ENCODE measurements at regions not wholly inside any gene's neighbourhood (a gene's known extent, or its start where the extent isn't known, plus 50 kb on each side); places are given as distances from the start of the nearest gene placed in this dataset.

DNA sequence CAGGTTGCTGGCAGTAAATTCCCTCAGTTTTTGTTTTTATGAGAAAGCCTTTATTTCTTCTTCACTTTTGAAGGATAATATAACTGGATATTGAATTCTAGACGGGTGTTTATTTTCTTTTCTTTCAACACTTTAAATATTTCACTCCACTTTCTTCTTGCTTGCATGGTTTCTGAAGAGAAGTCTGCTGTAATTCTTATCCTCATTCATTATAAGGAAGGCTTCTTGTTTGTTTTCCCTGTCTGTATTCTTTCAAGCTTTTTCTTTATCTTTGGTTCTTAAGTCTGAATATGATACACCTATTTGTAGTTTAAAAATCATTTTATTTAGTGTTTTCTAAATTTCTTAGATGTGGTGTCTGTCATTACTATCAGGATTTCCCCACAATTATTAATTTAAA lies 1054.3 kb downstream of the TLE1 start:
- no peak for DNase-seq (ENCODE audit: low read depth)

DNA sequence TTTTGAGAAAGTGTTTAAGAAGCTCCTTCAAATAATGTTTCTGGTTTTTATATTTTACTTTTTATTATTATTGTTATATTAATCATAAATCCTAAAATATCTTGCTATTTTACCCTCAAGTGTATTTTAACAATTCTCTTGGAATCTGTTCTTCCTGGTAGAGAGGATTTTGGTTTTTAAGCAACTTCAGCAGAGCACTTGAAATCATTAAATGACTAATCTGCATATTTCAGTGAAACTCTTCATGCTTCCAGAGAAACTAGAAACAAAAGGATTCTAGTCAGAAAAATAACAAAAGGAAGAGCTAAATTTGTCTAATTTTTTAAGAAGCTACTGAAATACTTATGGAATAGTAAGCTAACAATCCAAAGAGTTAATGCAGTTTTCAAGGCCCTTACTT lies 1057.3 kb downstream of the TLE1 start:
- no peak for DNase-seq (ENCODE audit: low read depth)

DNA sequence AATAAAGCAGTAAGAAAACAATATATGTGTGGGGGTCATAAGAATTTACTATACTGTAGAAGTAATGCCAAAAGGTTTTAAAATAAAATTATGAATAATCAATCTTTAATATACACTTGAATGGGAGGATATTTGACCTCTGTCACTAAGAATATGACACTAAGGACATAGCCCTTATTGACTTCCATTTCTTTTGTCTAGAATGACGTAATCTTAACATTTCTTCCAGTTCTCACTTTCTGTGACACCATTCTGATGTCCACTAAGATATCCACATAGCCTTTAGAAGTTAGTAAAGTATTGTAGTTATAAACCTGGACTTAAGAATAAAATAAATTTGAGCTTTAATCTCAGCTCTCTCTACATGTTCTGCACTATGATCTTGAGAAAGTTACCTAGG lies 1050.7 kb downstream of the TLE4 start:
- DNase-seq (ENCODE audit: low read depth): no peak

DNA sequence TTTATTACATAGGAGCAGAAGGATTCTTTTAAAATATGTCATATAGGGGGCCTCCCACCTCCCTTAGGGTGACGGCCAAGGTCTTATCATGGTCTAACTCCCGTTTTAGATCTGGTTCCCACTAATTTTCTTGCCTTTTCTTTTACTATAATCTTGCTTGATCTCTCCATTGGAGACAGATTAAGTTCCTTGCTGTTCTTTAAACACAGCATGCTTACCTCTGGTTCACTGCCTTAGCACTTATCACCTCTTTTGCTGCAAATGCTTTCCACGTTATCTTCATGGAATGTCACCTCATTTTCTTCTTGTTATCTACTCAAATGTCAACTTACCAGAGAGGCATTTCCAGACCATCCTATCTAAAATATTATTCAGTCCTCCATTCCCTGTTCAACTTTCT lies 1047.6 kb downstream of the TLE4 start:
- DNase-seq (ENCODE audit: low read depth): no peak

DNA sequence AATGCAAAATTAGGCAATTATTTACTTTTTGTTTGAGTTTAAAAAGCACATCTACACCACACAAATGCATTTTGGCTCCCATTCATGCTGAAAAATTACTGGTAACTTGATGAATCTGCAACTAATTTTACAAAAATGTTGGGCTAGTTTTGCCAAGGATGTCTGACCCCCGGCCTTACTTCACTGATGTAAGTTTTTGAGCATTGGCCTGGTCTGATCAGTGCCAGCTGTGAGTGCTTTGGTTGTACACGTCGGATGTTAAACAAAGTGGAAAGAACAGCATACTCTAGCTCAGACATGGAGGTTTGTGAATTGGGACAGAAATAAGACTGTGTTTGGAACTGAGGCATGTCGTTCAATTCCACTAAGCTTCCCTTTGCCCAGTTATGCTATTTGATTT lies 1044.2 kb downstream of the TLE4 start:
- no peak for DNase-seq (ENCODE audit: low read depth)

DNA sequence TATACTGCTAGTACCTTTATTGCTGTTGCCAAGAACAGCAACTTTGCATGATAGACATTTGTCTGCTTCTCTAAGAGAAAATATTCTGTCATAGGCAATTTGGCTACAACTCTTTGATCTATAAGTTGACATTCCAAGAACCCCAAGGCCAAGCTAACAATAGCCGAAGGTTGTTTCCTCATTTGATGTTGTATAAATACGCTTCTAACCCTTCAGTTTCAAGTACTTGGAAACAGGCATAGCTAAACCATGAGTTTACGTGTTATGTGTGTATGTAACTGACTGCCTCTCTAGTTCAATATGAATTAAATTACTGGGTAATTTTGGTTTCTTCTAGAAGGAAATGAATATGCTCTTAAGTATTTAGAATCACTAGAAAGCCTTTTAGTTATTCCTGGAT lies 1034.0 kb downstream of the TLE4 start:
- no peak for DNase-seq (ENCODE audit: low read depth)

DNA sequence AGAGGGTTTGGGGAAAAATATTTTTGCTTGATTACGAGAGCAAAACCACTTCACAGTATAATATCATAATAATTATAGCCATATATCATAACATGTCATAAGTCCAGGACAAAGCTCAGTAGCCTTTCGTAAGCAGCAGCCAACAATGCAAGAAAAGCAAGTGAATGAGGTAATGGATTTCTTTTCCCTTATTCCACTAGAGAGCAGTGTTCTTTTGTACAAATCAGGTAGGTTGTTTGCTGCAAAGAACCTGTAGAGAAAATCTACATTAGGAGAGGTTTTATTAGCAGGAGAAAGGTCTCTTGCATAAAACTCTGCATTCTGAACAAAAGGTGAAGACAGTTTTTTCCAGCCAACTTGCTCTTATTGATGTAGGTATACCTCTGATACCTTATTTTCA lies 1033.4 kb downstream of the TLE4 start:
- DNase-seq (ENCODE audit: low read depth): no peak

DNA sequence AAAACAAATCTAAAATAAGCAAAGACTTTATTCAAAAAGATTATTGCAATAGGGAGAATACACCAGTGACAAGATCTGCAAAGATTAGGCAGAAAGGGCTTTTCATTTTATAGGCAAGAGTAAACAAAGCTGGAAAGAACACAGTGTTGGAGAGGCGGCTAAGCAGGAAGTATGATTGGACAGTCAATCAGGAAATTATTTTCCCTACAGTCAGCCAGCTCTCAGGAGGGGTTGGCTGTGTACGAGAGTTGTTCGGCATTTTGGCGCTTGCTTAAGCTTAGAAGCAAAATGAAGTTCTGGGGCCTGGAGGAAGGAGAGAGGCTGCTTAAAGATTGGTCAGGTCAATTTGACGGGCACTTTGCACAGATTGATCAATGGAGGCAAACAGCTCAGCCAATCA lies 1030.5 kb downstream of the TLE4 start:
- no peak for DNase-seq (ENCODE audit: low read depth)

DNA sequence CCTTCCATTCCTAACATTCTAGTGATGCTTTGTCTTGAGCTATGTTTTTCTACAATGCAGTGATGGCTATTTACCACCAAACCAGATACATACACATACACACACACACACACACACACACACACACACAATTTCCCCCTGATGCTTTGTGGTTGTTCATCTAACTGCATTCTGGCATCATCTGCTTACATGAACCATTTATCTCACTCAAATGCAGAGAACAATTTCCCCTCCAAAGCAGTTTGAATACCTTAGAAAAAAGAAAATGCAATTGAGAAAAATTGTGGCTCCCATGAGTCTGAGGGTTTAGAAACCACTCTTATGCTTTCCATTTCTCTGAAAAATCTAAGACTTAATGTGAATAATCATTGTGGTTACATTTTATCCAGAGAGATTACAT lies 1024.8 kb downstream of the TLE4 start:
- DNase-seq (ENCODE audit: low read depth): no peak

DNA sequence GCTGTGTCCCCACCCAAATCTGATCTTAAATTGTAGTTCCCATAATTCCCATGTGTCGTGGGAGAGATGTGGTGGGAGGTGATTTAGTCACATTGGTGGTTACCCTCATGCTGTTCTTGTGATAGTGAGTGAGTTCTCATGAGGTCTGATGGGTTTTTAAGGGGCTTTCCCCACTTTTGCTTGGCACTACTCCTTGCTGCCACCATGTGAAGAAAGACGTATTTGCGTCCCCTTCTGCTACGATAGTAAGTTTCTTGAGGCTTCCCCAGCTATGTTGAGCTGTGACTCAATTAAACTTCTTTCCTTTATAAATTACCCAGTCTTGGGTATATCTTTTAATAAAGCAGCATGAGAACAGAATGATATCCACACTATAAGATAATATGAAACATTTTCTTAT lies 1023.4 kb downstream of the TLE4 start:
- no peak for DNase-seq (ENCODE audit: low read depth)

DNA sequence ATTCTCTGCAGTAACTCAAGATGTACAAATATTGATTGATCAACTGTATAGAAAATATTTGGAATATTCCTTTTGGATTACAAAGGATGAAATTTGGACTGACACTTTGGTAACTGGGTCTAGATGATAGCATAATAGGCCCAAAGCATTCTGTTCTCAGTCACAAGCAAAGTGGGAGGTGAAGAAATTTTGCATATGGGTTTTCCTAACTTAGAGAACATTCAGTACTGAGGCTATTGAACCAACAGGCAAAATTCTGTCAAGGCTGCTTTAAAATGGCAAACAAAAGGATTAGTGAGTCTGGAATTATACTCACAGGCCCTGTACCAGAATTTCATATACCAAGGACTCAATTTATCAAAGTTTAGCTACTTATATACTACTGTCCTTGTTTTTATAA lies 1020.6 kb downstream of the TLE4 start:
- DNase-seq (ENCODE audit: low read depth): no peak

DNA sequence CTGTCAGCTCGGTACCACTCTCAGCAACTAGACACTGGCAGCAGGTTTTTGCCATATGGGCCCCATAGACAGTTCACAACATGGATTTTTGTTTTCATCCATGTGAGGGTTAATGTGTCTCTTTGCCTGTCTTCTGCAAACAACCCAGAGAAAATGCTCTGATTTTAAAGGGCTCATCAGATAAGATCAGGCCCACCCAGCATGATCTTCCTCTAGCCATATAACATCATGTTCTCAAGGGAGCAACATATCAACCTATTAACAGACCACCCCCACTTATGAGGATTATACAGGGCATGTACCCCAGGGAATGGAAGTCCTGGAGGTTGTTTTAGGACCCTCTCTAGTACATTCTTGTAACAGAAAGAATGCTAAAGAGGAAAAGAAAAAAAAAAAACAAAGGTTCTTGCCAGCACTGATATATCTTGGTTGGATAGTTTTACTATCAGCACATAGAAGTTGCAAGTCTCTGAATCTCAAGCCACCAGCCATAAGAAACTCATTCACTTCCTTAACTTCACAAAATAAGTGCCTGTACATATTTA lies 1015.1 kb downstream of the TLE4 start:
- no peak for DNase-seq (ENCODE audit: low read depth)

DNA sequence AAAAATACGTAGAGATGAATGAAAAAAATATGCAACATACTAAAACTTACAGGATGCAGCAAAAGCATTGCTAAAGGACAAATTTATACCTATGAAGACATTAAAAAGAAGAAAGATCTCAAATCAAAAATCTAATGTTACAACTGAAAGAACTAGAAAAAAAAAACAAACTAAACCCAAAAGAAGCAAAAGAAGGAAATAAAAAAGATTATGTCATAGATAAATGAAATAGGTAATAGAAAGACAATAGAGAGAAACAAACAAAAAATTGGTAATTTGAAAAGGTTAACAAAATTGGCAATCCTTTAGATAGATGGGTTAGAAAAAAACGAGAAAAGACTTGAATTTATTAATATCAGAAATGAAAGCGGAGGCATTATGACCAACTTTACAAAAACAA lies 1000.2 kb downstream of the TLE4 start:
- no peak for DNase-seq (ENCODE audit: low read depth)

DNA sequence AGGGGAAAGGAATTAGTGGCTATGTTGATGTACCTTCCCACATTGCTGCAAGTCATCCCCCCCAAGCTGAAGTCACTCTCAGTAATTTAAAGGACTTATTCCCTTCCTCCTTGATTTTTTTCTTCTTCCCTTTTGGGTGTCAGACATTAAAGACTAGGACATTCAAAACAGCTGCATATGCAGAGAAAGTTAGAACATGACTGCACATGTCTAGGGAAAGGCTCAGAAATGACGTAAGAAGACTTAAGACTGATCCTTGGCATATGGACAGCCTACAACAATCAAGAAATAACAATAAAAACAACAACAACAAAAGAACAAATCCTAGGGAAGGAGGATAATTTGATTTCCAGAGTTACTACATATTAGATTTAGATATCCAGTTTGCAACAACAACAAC lies 997.5 kb downstream of the TLE4 start:
- no peak for DNase-seq (ENCODE audit: low read depth)

DNA sequence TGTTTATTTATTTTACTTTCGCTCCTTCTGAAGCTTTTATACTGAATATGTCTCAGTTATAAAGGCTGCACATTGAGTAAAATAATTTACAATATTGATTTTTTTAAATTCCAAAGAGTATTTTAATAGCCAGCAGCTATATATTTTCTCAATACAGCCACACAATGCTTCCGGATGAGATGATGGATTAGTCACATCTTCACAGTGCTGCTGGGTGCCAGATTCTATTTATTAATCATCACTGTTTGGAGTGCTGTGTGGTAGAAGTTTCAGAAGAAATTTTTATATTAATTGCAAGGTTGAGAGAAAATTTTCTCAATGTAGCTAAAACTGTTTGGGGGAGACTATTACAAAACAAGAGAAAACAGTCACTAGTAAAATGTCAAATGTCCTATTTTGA lies 989.8 kb downstream of the TLE4 start:
- no peak for DNase-seq (ENCODE audit: low read depth)

DNA sequence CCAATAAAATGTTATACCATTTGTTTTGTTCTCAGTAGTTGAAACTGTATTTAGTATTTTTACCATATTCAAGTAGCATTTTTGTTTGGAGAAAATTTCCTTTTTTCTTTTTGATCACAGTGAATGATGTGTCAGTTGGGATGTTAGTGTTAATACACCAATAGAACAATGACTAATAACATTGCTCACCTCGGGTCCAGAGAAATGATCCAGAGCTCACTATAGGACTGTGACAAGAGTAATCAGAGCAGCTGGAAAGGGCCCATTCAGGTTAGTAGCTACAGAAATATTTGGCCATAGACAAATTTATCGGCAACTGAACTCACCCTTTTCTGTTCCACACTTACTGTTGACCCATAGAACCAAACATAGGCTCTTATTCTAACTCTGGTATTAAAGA lies 989.2 kb downstream of the TLE4 start:
- no peak for DNase-seq (ENCODE audit: low read depth)

DNA sequence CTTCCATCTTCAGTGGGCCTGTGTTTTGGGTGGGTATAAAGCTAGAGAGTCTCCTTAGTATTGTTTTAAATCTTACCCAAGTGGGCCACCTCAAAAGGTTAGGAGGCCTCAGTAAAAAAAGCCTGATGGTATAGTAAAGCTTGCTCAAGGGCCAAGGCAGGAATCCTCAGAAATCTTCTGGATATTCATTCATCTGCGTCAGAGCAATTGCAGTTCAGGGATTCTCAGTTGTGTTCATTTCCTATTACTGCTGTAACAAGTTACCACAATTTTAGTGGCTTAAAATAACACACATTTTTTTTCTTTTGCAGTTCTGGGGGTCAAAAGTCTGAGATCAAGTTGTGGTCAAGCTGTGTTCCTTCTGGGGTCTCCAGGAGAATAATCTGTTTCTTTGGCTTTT lies 985.5 kb downstream of the TLE4 start:
- no peak for DNase-seq (ENCODE audit: low read depth)

DNA sequence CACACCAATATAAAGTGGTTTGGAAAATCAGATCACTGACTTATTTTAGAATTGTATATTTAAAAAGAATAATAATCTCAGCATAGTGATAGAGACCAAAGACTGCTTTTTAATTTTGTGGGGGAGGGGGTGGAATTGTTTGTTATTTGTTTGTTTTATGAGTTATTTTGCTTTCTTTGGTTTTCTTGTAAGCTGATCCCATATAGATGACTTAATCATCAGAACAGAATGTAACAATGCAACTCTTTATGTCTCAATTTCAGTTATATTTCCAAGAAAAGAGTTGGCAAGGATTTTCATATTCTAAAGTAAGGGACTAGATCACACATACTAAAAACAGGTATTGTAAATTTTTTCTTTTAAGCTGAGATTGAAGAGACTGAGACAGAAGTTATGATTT lies 984.9 kb downstream of the TLE4 start:
- DNase-seq (ENCODE audit: low read depth): no peak

DNA sequence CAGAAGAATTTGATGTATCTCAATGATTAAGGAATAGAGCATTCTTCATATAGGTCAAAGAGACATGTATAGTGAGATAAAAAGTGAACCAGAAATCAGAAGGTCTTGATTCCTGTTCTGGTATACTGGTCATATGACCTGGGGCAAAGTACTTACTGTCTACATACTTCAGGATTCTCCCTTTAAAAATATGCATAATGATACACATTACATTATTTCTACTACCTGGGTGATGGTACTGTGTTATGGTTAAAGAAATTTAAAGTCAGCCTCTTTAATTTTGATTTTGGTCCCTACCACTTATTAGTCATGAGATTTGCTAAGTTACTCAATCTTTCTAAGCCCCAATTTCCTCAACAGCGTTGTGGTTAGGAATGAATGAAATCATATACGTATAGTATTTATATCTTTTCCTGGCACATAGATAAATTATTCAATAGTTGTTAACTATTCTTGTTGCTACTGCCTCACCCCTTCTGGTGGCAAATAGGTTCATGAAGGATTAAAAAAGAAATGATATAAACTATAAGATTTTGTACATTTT lies 984.1 kb downstream of the TLE4 start:
- no peak for DNase-seq (ENCODE audit: low read depth)

DNA sequence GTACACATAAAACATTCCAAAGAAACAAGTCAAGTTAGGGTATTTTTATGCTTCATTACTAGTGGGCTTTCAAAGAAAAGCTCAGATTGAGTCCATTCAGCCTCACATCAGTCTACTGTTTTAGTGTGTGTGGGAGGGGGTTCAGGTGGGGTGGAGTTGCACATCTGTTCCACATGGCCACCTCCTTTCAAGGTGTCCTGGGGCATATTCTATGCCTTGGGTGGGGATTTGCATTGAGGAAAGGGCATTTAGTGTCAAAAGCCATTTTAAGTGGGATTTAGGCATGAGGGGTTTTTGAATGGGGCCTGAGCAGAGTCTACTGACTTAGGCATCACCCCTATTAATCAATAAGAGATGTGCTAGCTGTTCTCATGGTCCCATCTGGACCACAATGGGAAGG lies 983.1 kb downstream of the TLE4 start:
- DNase-seq (ENCODE audit: low read depth): no peak

DNA sequence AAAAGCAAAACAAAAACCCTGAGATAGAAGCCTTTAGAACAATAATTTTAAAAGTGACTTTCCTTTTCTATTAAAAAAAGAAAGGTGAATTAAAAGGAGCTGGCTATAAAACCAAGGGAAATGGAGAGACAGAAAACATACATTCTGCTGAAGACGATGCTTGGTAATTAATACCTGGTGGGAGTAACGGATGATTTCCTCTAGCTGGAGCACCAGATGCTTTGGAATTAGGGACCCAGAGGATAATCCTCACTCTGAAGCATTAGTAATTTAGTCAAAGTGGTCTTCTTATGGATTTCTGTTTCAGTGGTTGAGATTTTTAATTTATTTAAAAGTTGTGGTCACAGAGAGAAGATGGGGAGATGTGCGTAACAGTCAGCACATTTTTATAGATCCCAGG lies 982.5 kb downstream of the TLE4 start:
- DNase-seq (ENCODE audit: low read depth): no peak

DNA sequence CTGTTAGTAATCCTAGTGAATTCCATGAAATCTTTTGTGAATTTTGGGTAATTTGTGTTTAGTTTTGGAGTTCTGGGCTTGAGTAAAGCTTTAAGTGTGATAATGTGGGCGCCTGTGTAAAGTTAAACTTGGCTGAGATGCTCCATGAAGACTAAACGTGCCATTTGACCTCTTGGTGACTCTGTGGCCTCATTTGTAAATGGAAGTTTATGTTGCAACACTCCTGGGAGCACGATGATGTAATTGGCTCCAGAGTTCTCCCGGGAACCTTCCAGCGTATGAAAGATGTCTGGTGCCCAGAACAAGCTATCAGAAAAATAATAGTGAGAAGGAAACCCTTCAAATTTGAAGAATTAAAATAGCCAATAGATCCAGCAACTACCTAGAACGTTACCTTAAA lies 981.2 kb downstream of the TLE4 start:
- no peak for DNase-seq (ENCODE audit: low read depth)

DNA sequence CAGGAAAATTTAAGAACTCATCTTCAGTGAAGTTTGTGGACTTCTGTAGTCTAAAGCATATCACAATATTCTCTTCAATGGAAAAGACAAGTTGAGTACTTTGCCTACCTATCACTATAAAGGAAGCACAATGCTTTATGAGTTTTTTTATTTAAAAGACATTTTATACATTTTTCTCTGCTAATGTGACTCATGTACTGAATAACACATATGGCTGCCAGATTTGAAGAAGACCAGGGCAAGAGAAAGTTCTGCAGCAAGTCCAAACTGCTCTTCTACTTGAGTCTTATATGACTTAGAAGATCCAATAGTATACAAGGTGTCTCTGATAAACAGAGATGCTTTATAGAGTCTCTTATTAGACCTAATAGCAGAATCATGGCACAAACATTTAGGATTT lies 978.4 kb downstream of the TLE4 start:
- no peak for DNase-seq (ENCODE audit: low read depth)

DNA sequence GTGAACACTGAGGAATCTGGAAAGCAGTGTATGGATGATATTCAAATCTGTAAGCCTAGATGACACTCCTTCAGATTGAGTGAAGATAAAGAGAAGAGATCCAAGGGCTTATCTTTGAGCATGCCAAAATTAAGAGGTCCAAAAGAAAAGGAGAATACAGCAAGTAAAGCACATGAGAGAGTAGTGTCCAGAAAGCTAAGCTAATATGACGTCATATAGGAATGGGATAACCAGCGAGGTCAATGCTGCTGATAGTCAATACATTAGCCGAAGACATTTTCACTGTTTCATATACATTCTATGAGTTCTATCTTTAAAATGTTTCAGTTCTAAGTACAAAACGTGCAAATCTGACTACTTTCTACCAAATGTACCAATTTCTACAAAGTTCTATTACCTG lies 975.8 kb downstream of the TLE4 start:
- DNase-seq (ENCODE audit: low read depth): no peak

DNA sequence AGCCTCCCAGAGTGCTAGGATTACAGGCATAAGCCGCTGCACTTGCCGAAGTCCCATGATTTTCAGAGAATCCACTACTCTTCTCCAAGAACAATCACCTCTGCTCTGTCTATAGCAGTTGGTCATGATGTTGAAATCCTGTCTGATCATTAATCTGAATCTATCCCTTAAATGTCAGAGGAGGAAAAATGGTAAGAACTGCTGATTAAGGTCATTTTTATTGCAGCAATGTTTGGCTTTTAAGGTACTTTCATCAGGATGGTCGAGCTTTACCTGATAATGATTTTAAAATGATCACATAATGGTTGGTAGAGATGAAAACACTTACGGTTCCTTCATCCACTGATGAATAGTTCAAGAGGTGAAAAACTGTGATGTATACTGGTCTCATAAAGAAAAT lies 968.6 kb downstream of the TLE4 start:
- DNase-seq (ENCODE audit: low read depth): no peak

All from stimulated activated CD8-positive, alpha-beta memory T cell treated with anti-CD3 and anti-CD28 coated beads, Interleukin-12 subunit alpha, Interleukin-12 subunit beta, amount 100 ng/mL, for 4 hours (primary cell).